ENCODE measurements at regions not wholly inside any gene's neighbourhood (a gene's known extent, or its start where the extent isn't known, plus 50 kb on each side); places are given as distances from the start of the nearest gene placed in this dataset.

DNA sequence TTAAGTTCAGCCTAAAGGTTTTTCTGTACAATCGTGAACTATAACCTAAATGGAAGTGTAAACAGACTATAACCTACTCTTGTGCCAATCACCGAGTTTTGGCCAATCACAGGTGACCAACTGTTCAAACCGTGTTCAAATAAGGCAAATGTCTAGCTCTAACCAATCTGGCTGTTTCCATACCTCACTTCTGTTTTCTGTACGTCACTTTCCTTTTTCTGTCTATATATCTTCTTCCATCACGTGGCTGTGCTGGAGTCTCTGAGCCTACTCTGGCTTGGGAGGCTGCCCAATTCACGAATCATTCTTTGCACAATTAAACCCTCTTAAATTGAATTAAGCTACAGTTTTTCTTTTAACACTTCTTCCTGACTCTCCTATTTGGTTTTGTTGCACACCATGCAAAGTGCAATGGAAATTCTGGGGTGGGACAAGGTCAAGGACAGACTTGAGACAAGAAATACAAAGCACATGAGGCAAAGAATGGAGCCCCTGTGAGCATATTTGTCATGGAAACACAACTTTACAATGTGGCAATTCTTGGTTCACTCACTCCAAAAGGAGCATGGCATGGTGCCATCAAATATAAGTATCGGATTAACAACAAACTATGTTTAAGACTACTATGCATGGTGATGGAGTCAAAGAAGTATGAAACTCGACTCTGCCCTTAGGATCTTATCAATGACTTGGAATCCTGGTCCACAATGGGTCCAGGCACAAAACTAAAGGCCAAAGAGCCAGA lies 115.7 kb upstream of the FAM9B start:
- TF ChIP-seq, protein P1, sequence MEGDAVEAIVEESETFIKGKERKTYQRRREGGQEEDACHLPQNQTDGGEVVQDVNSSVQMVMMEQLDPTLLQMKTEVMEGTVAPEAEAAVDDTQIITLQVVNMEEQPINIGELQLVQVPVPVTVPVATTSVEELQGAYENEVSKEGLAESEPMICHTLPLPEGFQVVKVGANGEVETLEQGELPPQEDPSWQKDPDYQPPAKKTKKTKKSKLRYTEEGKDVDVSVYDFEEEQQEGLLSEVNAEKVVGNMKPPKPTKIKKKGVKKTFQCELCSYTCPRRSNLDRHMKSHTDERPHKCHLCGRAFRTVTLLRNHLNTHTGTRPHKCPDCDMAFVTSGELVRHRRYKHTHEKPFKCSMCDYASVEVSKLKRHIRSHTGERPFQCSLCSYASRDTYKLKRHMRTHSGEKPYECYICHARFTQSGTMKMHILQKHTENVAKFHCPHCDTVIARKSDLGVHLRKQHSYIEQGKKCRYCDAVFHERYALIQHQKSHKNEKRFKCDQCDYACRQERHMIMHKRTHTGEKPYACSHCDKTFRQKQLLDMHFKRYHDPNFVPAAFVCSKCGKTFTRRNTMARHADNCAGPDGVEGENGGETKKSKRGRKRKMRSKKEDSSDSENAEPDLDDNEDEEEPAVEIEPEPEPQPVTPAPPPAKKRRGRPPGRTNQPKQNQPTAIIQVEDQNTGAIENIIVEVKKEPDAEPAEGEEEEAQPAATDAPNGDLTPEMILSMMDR (IDR thresholded peaks at IDR 0.05; ENCODE audit: control insufficient read depth, insufficient read depth, low read depth, low read length, missing control alignments) = no peak
- H3K4me3 ChIP-seq (ENCODE audit: control insufficient read depth, low read depth, low read length) = no peak overlapping the region
- no peak for DNase-seq (ENCODE audit: low read depth)

DNA sequence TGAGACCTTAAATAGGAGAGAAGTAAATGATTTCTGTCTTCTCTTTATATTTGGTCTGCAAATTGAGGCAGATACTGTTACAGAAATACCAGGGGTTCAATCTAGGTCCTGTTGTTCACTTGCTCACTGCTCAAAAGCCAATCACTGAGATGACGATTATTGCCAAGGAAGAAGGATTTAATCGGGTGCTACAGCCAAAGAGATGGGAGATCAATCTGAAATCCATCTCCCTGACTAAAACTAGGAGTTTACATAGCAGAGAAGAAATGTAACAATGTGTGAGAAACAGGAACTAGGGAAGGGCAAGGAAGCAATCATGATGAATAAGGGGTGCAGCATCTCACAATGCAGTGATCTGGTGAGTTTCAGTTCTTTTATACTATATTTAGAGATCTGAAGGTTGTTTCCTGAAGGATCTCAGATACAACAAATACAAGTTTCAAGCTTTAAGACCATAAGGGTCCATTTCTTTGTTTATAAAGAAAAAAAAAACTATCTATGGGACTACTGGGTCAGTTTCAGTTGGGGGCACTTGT lies 117.9 kb upstream of the FAM9B start:
- DNase-seq (ENCODE audit: low read depth) = no peak
- no peak overlapping the region for H3K4me3 ChIP-seq (ENCODE audit: control insufficient read depth, low read depth, low read length)

DNA sequence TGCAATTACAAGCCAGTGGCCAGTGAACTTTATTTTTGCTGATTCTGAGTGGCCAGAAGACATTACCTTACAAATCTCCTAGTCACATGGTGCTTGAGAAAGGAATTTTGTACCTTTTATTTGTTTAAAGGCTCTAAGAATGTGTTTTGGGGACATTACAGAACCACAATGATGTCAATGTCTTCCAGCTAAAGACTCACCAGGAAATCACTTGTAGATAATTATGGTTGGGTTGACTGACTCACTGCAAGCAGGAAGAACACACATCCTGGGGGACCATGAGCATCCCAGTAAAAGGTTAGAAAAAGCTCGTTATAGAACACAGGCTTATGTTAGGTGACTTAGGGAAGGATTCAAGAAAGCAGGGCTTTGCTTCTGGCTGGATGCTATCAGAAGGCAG lies 119.4 kb upstream of the FAM9B start:
- no peak for DNase-seq (ENCODE audit: low read depth)
- TF ChIP-seq, protein P1 (IDR thresholded peaks at IDR 0.05; ENCODE audit: control insufficient read depth, insufficient read depth, low read depth, low read length, missing control alignments) = no peak
- H3K4me3 ChIP-seq (ENCODE audit: control insufficient read depth, low read depth, low read length) = no peak overlapping the region

More for the DNA sequence above, 117.9 kb upstream of the FAM9B start:
- TF ChIP-seq, protein P1 (IDR thresholded peaks at IDR 0.05; ENCODE audit: control insufficient read depth, insufficient read depth, low read depth, low read length, missing control alignments) = no peak

DNA sequence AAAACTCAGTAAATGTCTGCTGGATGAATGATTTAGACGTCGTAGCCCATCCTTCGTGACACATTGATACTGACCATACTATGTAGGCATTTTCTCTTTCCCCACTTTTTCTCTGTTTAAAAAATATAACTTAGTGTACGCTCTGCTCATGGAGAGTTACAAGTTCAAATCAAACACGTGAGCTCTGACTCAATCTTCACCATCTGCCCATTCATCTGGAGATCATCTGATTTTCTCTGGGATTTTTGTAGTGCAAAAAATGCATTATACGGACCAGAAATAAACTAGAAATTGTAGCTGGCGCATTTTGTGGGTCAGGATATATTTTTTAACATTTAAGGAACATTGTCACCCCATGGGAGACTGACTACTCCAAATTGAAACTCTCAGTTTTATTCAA lies 124.7 kb upstream of the FAM9B start:
- TF ChIP-seq, protein P1 (IDR thresholded peaks at IDR 0.05; ENCODE audit: control insufficient read depth, insufficient read depth, low read depth, low read length, missing control alignments) = no peak
- DNase-seq (ENCODE audit: low read depth) = no peak
- H3K4me3 ChIP-seq (ENCODE audit: control insufficient read depth, low read depth, low read length) = no peak overlapping the region

DNA sequence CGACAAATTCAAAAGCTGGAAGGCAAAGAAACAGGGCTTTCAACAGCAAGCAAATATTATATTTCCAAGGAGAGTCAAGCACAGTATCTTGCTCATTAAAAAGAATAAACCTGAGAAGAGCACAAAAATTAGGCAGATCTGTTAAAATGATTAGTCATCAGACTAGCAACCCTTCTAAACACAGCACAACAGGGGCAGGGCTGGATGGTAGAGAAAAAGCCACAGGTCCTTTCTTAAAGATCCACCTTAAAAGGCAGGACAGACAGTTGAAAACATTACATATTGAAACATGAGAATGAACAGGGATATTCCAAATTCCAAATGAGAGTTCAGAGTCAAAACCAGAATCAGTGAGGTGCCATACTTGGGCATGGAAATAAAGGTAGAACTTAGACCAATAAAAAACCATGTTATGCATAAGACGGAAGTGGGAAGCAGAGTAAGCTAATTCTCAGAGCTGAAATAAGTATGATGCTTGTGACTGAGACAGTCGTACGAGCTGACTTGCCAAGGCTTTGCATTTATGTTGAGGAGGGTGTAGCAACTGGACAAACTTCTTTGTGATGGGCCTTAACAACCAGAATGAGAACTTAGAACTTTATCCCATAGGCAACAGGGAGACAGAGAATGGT lies 126.9 kb upstream of the FAM9B start:
- no peak for DNase-seq (ENCODE audit: low read depth)
- no peak overlapping the region for H3K4me3 ChIP-seq (ENCODE audit: control insufficient read depth, low read depth, low read length)
- TF ChIP-seq, protein P1 (IDR thresholded peaks at IDR 0.05; ENCODE audit: control insufficient read depth, insufficient read depth, low read depth, low read length, missing control alignments) = no peak

DNA sequence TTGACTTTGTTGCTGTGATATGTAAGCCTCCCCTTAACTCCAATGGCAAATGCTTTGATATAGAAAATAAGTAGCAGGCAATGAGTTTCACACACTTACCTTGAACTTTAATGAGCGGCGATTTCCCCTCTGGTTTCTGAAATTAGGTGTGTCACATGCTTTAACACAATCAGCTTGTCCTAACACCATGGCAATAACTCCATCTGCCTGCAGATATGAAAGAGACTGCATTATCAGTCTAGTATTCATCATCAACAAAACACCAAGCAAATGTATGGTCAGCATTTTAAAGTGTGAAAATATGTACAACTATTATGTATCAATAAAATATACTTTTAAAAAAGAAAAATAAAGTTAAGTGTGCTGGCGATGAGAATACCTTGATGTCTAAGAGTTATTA lies 128.8 kb upstream of the FAM9B start:
- TF ChIP-seq, protein P1 (IDR thresholded peaks at IDR 0.05; ENCODE audit: control insufficient read depth, insufficient read depth, low read depth, low read length, missing control alignments) = no peak
- no peak for DNase-seq (ENCODE audit: low read depth)
- H3K4me3 ChIP-seq (ENCODE audit: control insufficient read depth, low read depth, low read length) = no peak overlapping the region

All from AG09309 (cell line).